ENCODE measurements at regions not wholly inside any gene's neighbourhood (a gene's known extent, or its start where the extent isn't known, plus 50 kb on each side); places are given as distances from the start of the nearest gene placed in this dataset.

DNA sequence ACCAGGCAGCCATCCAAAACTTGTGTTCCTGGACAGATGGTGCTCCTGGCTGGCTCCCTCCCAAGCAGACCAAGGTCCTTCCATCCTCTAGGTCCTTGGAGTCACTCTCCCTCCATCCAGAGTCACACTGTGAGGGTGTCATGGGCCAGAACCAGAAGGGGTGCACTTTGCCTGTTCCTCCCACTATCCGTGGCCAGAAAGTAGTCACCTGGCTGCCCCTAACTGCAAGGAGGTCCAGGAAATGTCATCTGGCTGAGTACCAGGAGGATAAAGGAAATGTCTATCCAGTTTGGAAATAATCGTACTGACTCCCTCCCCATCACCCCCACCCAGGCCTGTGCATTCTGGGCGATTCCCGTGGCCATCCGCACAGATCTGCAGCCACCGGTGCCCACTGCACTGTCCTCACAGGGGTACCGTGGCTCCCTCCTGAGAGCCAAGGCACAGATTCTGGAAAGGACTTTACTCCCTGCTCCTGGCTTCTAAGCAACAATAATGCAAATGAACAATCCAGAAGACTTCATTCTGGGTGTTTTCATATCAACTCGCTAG is 253.2 kb downstream of the NPHP4 start:
- no peak for TF ChIP-seq POLR2AphosphoS5 (IDR thresholded peaks at IDR 0.05)
- TF ChIP-seq, protein P1, sequence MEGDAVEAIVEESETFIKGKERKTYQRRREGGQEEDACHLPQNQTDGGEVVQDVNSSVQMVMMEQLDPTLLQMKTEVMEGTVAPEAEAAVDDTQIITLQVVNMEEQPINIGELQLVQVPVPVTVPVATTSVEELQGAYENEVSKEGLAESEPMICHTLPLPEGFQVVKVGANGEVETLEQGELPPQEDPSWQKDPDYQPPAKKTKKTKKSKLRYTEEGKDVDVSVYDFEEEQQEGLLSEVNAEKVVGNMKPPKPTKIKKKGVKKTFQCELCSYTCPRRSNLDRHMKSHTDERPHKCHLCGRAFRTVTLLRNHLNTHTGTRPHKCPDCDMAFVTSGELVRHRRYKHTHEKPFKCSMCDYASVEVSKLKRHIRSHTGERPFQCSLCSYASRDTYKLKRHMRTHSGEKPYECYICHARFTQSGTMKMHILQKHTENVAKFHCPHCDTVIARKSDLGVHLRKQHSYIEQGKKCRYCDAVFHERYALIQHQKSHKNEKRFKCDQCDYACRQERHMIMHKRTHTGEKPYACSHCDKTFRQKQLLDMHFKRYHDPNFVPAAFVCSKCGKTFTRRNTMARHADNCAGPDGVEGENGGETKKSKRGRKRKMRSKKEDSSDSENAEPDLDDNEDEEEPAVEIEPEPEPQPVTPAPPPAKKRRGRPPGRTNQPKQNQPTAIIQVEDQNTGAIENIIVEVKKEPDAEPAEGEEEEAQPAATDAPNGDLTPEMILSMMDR (IDR thresholded peaks at IDR 0.05) = no peak

Data from prostate gland (tissue), 2 donors.